Calu3 (cell line): ENCODE measurements at regions not wholly inside any gene's neighbourhood (a gene's known extent, or its start where the extent isn't known, plus 50 kb on each side); places are given as distances from the start of the nearest gene placed in this dataset.

ENCODE experiments used
- BruUV-seq: library from RNA; stranded (reverse); fragments of 400-500 nt; replicated peaks from 2 replicates; lab custom pipeline; 2021; lab: Mats Ljungman, UMichigan
- CTCF ChIA-PET: fragments of 300-600 bp; sonication (Branson Sonifier 250); formaldehyde crosslinking; loops from one replicate; lab custom pipeline; 2022; ENCODE audit warnings: antibody characterized with exemption; lab: Charles Lee
- DNase-seq: peaks from one replicate; pipeline ENCODE4 v3.0.0; 2022
- H3K27ac Mint-ChIP-seq: one replicate; pipeline ENCODE4 v1.8.0; 2022; ENCODE audit warnings: mixed read lengths; ENCODE audit not compliant: unreplicated experiment
- H3K27me3 Mint-ChIP-seq: one replicate; pipeline ENCODE4 v1.8.0; 2022; ENCODE audit warnings: mixed read lengths; ENCODE audit not compliant: unreplicated experiment
- H3K36me3 Mint-ChIP-seq: one replicate; pipeline ENCODE4 v1.8.0; 2022; ENCODE audit warnings: mild to moderate bottlenecking, moderate library complexity, mixed read lengths; ENCODE audit not compliant: insufficient read depth, unreplicated experiment
- H3K4me1 Mint-ChIP-seq: one replicate; pipeline ENCODE4 v1.8.0; 2022; ENCODE audit warnings: mild to moderate bottlenecking, low read depth, mixed read lengths; ENCODE audit not compliant: unreplicated experiment
- H3K4me3 Mint-ChIP-seq: one replicate; pipeline ENCODE4 v1.8.0; 2022; ENCODE audit warnings: mild to moderate bottlenecking, low read depth, moderate library complexity, mixed read lengths; ENCODE audit not compliant: unreplicated experiment
- H3K9me3 Mint-ChIP-seq: one replicate; pipeline ENCODE4 v1.8.0; 2022; ENCODE audit warnings: low read depth, mixed read lengths; ENCODE audit not compliant: unreplicated experiment
- CTCF ChIP-seq: fragments of 200-600 bp; IDR thresholded peaks from one replicate; pipeline ENCODE4 v1.8.0; 2022; ENCODE audit warnings: antibody characterized with exemption; ENCODE audit not compliant: unreplicated experiment
- intact Hi-C: fragments of 100-400 bp; cut with micrococcal nuclease; formaldehyde crosslinking; loops from one replicate; pipeline ENCODE4 v1.10.0; 2022; ENCODE audit not compliant: unreplicated experiment

GRCh38 chr5:108484035-108484434, 102.1 kb upstream of the FBXL17 start:
- Mint-ChIP-seq H3K9me3 (no peaks in the 10 kb centered on the region), H3K27me3 (peaks cover 14% of the 10 kb centered on the region), H3K4me1 (no peaks in the 10 kb centered on the region), H3K4me3 (no peak overlapping the region), H3K27ac (no peak overlapping the region), H3K36me3 (no peaks in the 10 kb centered on the region)
- DNase-seq, result no peak
- CTCF ChIA-PET, result no interaction called here
- BruUV-seq, result no TSS peak
- TF ChIP-seq CTCF, result no peak
- intact Hi-C loops, result no loop called here

GRCh38 chr5:108481355-108481931, 99.5 kb upstream of the FBXL17 start:
- H3K27ac Mint-ChIP-seq, result no peak overlapping the region
- no peaks in the 10 kb centered on the region for H3K9me3 Mint-ChIP-seq
- CTCF ChIA-PET, result no interaction called here

DNA sequence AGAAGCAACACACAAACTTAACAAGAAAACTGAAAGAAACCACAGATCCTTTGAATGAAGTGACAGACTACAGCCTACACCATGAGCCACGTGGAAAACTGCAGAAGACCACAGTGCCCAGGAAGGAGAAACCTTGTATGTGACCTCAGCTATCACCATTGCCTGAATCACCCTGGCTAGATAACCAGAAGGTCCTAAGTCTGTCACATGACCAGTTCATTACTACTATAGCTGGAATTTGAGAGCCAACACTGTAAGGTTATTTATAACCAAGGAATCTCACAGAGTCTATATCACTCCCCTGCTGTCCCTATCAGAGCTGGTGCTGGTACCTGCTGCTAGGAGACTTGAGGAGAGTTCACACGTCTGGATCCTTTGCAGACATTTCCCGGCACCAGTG, 90.3 kb upstream of the FBXL17 start:
- Mint-ChIP-seq H3K9me3 (no peaks in the 10 kb centered on the region), H3K4me3 (no peak overlapping the region), H3K4me1 (no peaks in the 10 kb centered on the region), H3K27me3 (no peaks in the 10 kb centered on the region), H3K27ac (no peak overlapping the region), H3K36me3 (no peaks in the 10 kb centered on the region)
- CTCF ChIA-PET, result interaction anchor here (0.6 kb wide), 1 partner anchor 1223 kb away, joined by 3 read pairs; no protein-coding TSS in a partner anchor
- intact Hi-C loops, result no loop called here
- TF ChIP-seq CTCF, result no peak
- no TSS peak for BruUV-seq
- DNase-seq, result no peak

More at GRCh38 chr5:108481355-108481931, 99.5 kb upstream of the FBXL17 start:
- no peak overlapping the region for H3K4me3 Mint-ChIP-seq
- BruUV-seq, result no TSS peak
- H3K36me3 Mint-ChIP-seq, result no peaks in the 10 kb centered on the region
- intact Hi-C loops, result no loop called here
- TF ChIP-seq CTCF, result no peak
- peak; percentile 27 for DNase-seq
- peaks cover under 1% of the 10 kb centered on the region for H3K27me3 Mint-ChIP-seq
- H3K4me1 Mint-ChIP-seq, result no peaks in the 10 kb centered on the region

DNA sequence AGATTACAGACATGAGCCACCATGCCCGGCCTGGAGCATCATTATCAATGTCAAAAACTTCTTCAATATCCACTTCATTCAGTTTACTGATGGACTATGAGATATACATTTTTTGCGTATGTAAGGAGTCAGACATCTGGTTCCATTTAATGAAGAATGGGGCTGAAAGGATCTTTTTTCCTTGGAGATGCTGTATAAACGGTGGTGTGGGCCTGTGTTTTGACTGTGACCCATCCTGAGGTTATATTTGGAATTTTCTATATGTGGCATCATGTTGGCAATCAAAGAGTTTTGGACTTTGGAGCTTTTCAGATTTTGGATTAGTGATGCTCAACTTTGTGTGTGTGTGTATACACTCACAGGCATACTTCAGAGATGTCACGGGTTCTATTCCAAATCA, 85.7 kb upstream of the FBXL17 start:
- Mint-ChIP-seq H3K36me3 (no peaks in the 10 kb centered on the region), H3K27ac (no peak overlapping the region), H3K4me3 (no peak overlapping the region), H3K9me3 (no peaks in the 10 kb centered on the region), H3K27me3 (peaks cover 13% of the 10 kb centered on the region), H3K4me1 (no peaks in the 10 kb centered on the region)
- intact Hi-C loops, result no loop called here
- CTCF ChIA-PET, result no interaction called here
- no peak for TF ChIP-seq CTCF
- BruUV-seq, result no TSS peak
- DNase-seq, result no peak
